HCT116 (cell line): ENCODE measurements at regions not wholly inside any gene's neighbourhood (a gene's known extent, or its start where the extent isn't known, plus 50 kb on each side); places are given as distances from the start of the nearest gene placed in this dataset.

Source experiments
- ATAC-seq: fragments of 200-7000 bp; cut with Tn5 transposase; 2 replicates; pipeline ENCODE4 v1.9.1; 2020; ENCODE audit warnings: mild to moderate bottlenecking, moderate library complexity
- BruUV-seq: library from RNA; stranded (reverse); fragments of 400-500 nt; replicated peaks from 2 replicates; lab custom pipeline; 2021; lab: Mats Ljungman, UMichigan
- CTCF ChIA-PET: fragments of 300-600 bp; sonication (Branson Sonifier 250); formaldehyde crosslinking; loops from one replicate; lab custom pipeline; 2021; ENCODE audit warnings: antibody characterized with exemption; lab: Charles Lee
- POLR2A ChIA-PET: fragments of 300-600, 350-600 bp; sonication (Branson Sonifier 250); formaldehyde crosslinking; loops from one replicate; lab custom pipeline; 2021; ENCODE audit warnings: antibody characterized with exemption; lab: Charles Lee
- RAD21 ChIA-PET, 2 experiments: fragments of 300-600 bp; sonication (Branson Sonifier 250); formaldehyde crosslinking; loops; one replicate each; lab custom pipeline; 2023; ENCODE audit warnings: low total read pairs in 2 of 2; ENCODE audit not compliant: uncharacterized antibody in 2 of 2, unreplicated experiment in 2 of 2, low non-redundant PET in 1 of 2; lab: Charles Lee
- DNase-seq: peaks from one replicate; pipeline ENCODE4 v3.0.0-alpha.2; 2010; ENCODE audit warnings: low read depth, low spot score
- H2AFZ ChIP-seq: fragments of 200-600 bp; shearing (Covaris generic), sonication (generic); 2 replicates; pipeline ENCODE4 v1.6.1; 2017; ENCODE audit warnings: low read depth, mixed run types, mixed read lengths, antibody characterized with exemption, low read length; ENCODE audit not compliant: poor library complexity, severe bottlenecking
- H3K27ac ChIP-seq: 2 replicates; pipeline ENCODE4 v1.5.1; 2012; ENCODE audit warnings: low read depth, low read length
- H3K27me3 ChIP-seq: fragments of 200-600 bp; sonication (generic); 2 replicates; pipeline ENCODE4 v1.6.1; 2016; ENCODE audit warnings: mixed run types, low read length, mixed read lengths; ENCODE audit not compliant: insufficient read depth
- H3K36me3 ChIP-seq, 2 experiments: fragments of 200-500 bp in 1 of 2; fragments of 200-600 bp in 1 of 2; sonication (Bioruptor generic) in 1 of 2; sonication (generic) in 1 of 2; 2 replicates each; pipeline versions ENCODE4 v1.5.1 to v1.6.1; 2014 to 2016; ENCODE audit warnings: low read length in 2 of 2, inconsistent platforms in 1 of 2, mixed read lengths in 1 of 2, mixed run types in 1 of 2; ENCODE audit not compliant: insufficient read depth in 2 of 2, control insufficient read depth in 1 of 2
- H3K4me1 ChIP-seq, 2 experiments: fragments of 200-600 bp in 1 of 2; sonication (generic) in 1 of 2; 2 replicates each; pipeline versions ENCODE4 v1.5.1 to v1.6.1; 2012 to 2017; ENCODE audit warnings: low read length in 2 of 2, inconsistent platforms in 1 of 2, mild to moderate bottlenecking in 1 of 2, mixed read lengths in 1 of 2, mixed run types in 1 of 2, moderate library complexity in 1 of 2; ENCODE audit not compliant: insufficient read depth in 2 of 2, control insufficient read depth in 1 of 2
- H3K4me2 ChIP-seq: fragments of 200-600 bp; sonication (generic); 2 replicates; pipeline ENCODE4 v1.6.1; 2017; ENCODE audit warnings: mixed run types, low read length, mixed read lengths
- H3K4me3 ChIP-seq, 2 experiments: fragments of 200-600 bp in 1 of 2; sonication (generic) in 1 of 2; replicated peaks in 1 of 2; 2 replicates each; pipeline ENCODE4 v1.5.1; 2011 to 2016; ENCODE audit warnings: low read length in 2 of 2, control low read depth in 1 of 2, low read depth in 1 of 2, mild to moderate bottlenecking in 1 of 2, mixed read lengths in 1 of 2, mixed run types in 1 of 2
- H3K79me2 ChIP-seq: fragments of 200-600 bp; sonication (generic); 2 replicates; pipeline ENCODE4 v1.6.1; 2017; ENCODE audit warnings: mild to moderate bottlenecking, mixed run types, low read length, moderate library complexity, mixed read lengths; ENCODE audit not compliant: insufficient read depth
- H3K9ac ChIP-seq: fragments of 200-600 bp; sonication (generic); 2 replicates; pipeline ENCODE4 v1.6.1; 2016; ENCODE audit warnings: low read length, mixed read lengths
- H3K9me2 ChIP-seq: fragments of 200-600 bp; sonication (generic), shearing (Covaris generic); 2 replicates; pipeline ENCODE4 v1.6.1; 2017; ENCODE audit warnings: mixed run types, mild to moderate bottlenecking, moderate library complexity; ENCODE audit not compliant: insufficient read depth
- H3K9me3 ChIP-seq, 2 experiments: fragments of 200-500 bp in 1 of 2; fragments of 200-600 bp in 1 of 2; sonication (Bioruptor generic) in 1 of 2; sonication (generic) in 1 of 2; 2 replicates each; pipeline ENCODE4 v1.6.1; 2014 to 2017; ENCODE audit warnings: low read length in 2 of 2, mixed read lengths in 2 of 2, inconsistent platforms in 1 of 2, low read depth in 1 of 2, mild to moderate bottlenecking in 1 of 2, mixed run types in 1 of 2, moderate library complexity in 1 of 2; ENCODE audit not compliant: control insufficient read depth in 1 of 2, insufficient read depth in 1 of 2
- H4K20me1 ChIP-seq: fragments of 200-600 bp; sonication (generic), shearing (Covaris generic); 2 replicates; pipeline ENCODE4 v1.6.1; 2017; ENCODE audit warnings: mixed run types, mild to moderate bottlenecking, moderate library complexity; ENCODE audit not compliant: insufficient read depth
- CTCF ChIP-seq, 3 experiments: fragments of 200-600 bp in 1 of 3; sonication (generic) in 1 of 3; IDR thresholded peaks in 2 of 3; conservative IDR thresholded peaks in 1 of 3; 2 replicates each; pipeline ENCODE4 v1.5.1; 2012 to 2017; ENCODE audit warnings: low read depth in 2 of 3, low read length in 2 of 3, antibody characterized with exemption in 1 of 3, borderline replicate concordance in 1 of 3, control low read depth in 1 of 3, mild to moderate bottlenecking in 1 of 3, mixed read lengths in 1 of 3, mixed run types in 1 of 3, moderate library complexity in 1 of 3; ENCODE audit not compliant: insufficient read depth in 1 of 3
- EGR1 ChIP-seq: IDR thresholded peaks from 2 replicates; pipeline ENCODE4 v1.6.1; 2012; ENCODE audit warnings: low read depth
- ELF1 ChIP-seq: IDR thresholded peaks from 2 replicates; pipeline ENCODE4 v1.6.1; 2012; ENCODE audit warnings: low read depth, borderline replicate concordance
- JUND ChIP-seq: IDR thresholded peaks from 2 replicates; pipeline ENCODE4 v1.6.1; 2012
- MAX ChIP-seq: IDR thresholded peaks from 2 replicates; pipeline ENCODE4 v1.6.1; 2012
- POLR2AphosphoS5 ChIP-seq: IDR thresholded peaks from 2 replicates; pipeline ENCODE4 v1.6.1; 2011; ENCODE audit warnings: mild to moderate bottlenecking, low read depth, low read length, moderate library complexity
- REST ChIP-seq: IDR thresholded peaks from 2 replicates; pipeline ENCODE4 v1.6.1; 2012; ENCODE audit warnings: low read depth
- SP1 ChIP-seq: IDR thresholded peaks from 2 replicates; pipeline ENCODE4 v1.6.1; 2012; ENCODE audit warnings: low read depth
- SRF ChIP-seq: IDR thresholded peaks from 2 replicates; pipeline ENCODE4 v1.6.1; 2012; ENCODE audit warnings: low read depth
- TCF7L2 ChIP-seq: IDR thresholded peaks from 2 replicates; pipeline ENCODE4 v1.7.0; 2011; ENCODE audit warnings: borderline replicate concordance, inconsistent platforms; ENCODE audit not compliant: insufficient read depth, insufficient read length; ENCODE audit errors: extremely low read depth
- ZFX ChIP-seq: fragments of 450-650 bp; IDR thresholded peaks from 2 replicates; pipeline ENCODE4 v1.6.1; 2017
- ZNF274 ChIP-seq: fragments of 200-500 bp; sonication (Bioruptor generic); IDR thresholded peaks from 2 replicates; pipeline ENCODE4 v1.6.1; 2014; ENCODE audit warnings: mild to moderate bottlenecking, low read depth, low read length, inconsistent platforms
- intact Hi-C: fragments of 100-400 bp; cut with micrococcal nuclease; formaldehyde crosslinking; loops from 2 replicates; pipeline ENCODE4 v1.10.0; 2022

GRCh38 chr11:115627666-115628460 is 123.6 kb upstream of the CADM1 start:
- ATAC-seq (no peak), DNase-seq (no peak)
- Histone ChIP-seq H3K27ac (no peak overlapping the region), H3K27me3 (no peaks in the 10 kb centered on the region), H4K20me1 (no peaks in the 10 kb centered on the region), H3K79me2 (no peaks in the 10 kb centered on the region), H2AFZ (no peak overlapping the region), H3K4me3 (no peak overlapping the region), H3K4me1 (no peaks in the 10 kb centered on the region), H3K9ac (no peak overlapping the region), H3K36me3 (no peaks in the 10 kb centered on the region), H3K9me2 (no peaks in the 10 kb centered on the region), H3K4me2 (no peak overlapping the region), H3K9me3 (peaks cover 0 to 3% of the 10 kb centered on the region in 2 experiments; a peak in 2 of 4 replicates)
- ChIA-PET POLR2A (no interaction called here), CTCF (no interaction called here), RAD21 (no interaction called here)
- BruUV-seq, result no TSS peak
- intact Hi-C loops, result no loop called here
- TF ChIP-seq ZNF274, result no peak
- no peak for TF ChIP-seq POLR2AphosphoS5
- no peak for TF ChIP-seq JUND
- no peak for TF ChIP-seq EGR1
- no peak for TF ChIP-seq SP1
- TF ChIP-seq CTCF (IDR thresholded peaks at IDR 0.05 in 2 of 3, conservative IDR thresholded peaks at IDR 0.05 in 1 of 3; ENCODE audit: borderline replicate concordance in 1 of 3, insufficient read depth in 1 of 3, low read depth in 2 of 3, low read length in 2 of 3), result no peak
- TF ChIP-seq ELF1, result no peak
- TF ChIP-seq TCF7L2, result no peak
- TF ChIP-seq REST, result no peak
- no peak for TF ChIP-seq SRF
- no peak for TF ChIP-seq ZFX
- TF ChIP-seq MAX, result no peak
